Aorta (tissue), 5 donors: ENCODE measurements at regions not wholly inside any gene's neighbourhood (a gene's known extent, or its start where the extent isn't known, plus 50 kb on each side); places are given as distances from the start of the nearest gene placed in this dataset.

Experiments used
- ATAC-seq: fragments of 200-7000 bp; cut with Tn5 transposase; one replicate; pipeline ENCODE4 v1.9.1; 2022; ENCODE audit warnings: moderate library complexity; ENCODE audit not compliant: low FRiP score
- DNase-seq, 2 donors: peaks; one replicate each; pipeline ENCODE4 v3.0.0-alpha.2; 2020
- H3K27ac ChIP-seq, 2 donors: one replicate each; pipeline ENCODE4 v1.5.1; 2013; ENCODE audit warnings: low read length in 2 of 2, mild to moderate bottlenecking in 2 of 2, moderate library complexity in 2 of 2, control low read depth in 1 of 2, inconsistent platforms in 1 of 2, low read depth in 1 of 2
- H3K27me3 ChIP-seq, 2 donors: one replicate each; pipeline ENCODE4 v1.6.1; 2013; ENCODE audit warnings: control low read depth in 1 of 2, low read length in 1 of 2, mild to moderate bottlenecking in 1 of 2, moderate library complexity in 1 of 2; ENCODE audit not compliant: insufficient read depth in 2 of 2, control insufficient read depth in 1 of 2
- H3K36me3 ChIP-seq, 2 donors: one replicate each; pipeline ENCODE4 v1.6.1; 2013; ENCODE audit warnings: control low read depth in 1 of 2, low read length in 1 of 2, mild to moderate bottlenecking in 1 of 2; ENCODE audit not compliant: insufficient read depth in 2 of 2, control insufficient read depth in 1 of 2
- H3K4me1 ChIP-seq, 2 donors: one replicate each; pipeline ENCODE4 v1.6.1; 2013; ENCODE audit warnings: low read length in 2 of 2, control low read depth in 1 of 2, mild to moderate bottlenecking in 1 of 2, moderate library complexity in 1 of 2; ENCODE audit not compliant: insufficient read depth in 2 of 2, control insufficient read depth in 1 of 2
- H3K4me3 ChIP-seq, 2 donors: one replicate each; pipeline ENCODE4 v1.5.1; 2013; ENCODE audit warnings: low read length in 2 of 2, control low read depth in 1 of 2, mild to moderate bottlenecking in 1 of 2
- H3K9me3 ChIP-seq: one replicate; pipeline ENCODE4 v1.6.1; 2013; ENCODE audit warnings: mild to moderate bottlenecking, low read length; ENCODE audit not compliant: control insufficient read depth
- WGBS, 2 donors: extraction: QIAGEN DNeasy Blood & Tissue Kit; methylation state at CpG; one replicate each; pipeline ENCODE4 v1.1.7; 2013; 5-methylcytosine and 5-hydroxymethylcytosine counted together
- intact Hi-C, 2 donors: fragments of 100-400 bp; cut with DNase I; formaldehyde crosslinking; loops; one replicate each; pipeline versions ENCODE4 v1.14.2 to v1.15.0; 2022
- donor health status: healthy with polysubstance abuse.
- donor health status: Bipolar disorder and iron deficiency.
- donor health status: DM: no; HTN: no; CAD: no.
- donor health status: DM: no; HTN: no; CAD: no.
- donor health status: DM: yes; HTN: yes; CAD: no.

DNA sequence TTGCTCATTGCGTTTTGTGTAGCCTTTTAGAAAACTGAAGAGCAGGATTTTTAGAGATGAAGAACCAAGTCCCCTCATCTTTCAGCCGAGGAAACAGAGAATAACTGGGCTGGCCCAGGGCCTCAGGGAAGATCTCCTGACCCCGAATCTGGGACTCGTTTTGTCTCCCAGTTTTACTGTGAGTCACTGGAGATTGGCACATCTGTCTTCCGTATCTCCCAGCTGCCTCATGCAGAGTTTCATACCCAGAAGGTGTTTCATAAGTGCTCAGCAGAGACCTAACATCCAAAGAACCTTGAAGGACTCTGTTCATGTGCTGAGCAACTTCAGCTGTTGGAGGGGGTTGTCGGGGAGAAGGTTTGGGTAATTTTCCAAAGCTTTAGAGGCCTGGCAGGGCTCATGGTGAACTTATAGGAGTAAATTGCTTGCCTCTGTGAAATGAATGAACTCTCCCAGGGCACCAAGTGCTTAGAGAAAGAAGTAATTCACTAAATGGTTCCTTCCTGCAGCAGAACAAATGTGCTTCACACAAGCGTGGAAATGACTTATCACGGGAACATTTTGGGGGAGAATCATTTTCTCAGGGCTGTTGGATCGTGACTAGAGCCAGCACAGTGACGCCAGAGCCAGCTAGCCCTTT is 121.4 kb downstream of the FAM43A start:
- Histone ChIP-seq H3K9me3 (no peaks in the 10 kb centered on the region), H3K36me3 (no peaks in the 10 kb centered on the region), H3K4me3 (no peak overlapping the region), H3K4me1 (no peaks in the 10 kb centered on the region), H3K27ac (no peak overlapping the region), H3K27me3 (no peaks in the 10 kb centered on the region)
- WGBS, 2 donors: 82 to 87% methylated on average over 10 of the region's 10 CpGs
- intact Hi-C loops: no loop called here
- DNase-seq (no peak), ATAC-seq (no peak)

DNA sequence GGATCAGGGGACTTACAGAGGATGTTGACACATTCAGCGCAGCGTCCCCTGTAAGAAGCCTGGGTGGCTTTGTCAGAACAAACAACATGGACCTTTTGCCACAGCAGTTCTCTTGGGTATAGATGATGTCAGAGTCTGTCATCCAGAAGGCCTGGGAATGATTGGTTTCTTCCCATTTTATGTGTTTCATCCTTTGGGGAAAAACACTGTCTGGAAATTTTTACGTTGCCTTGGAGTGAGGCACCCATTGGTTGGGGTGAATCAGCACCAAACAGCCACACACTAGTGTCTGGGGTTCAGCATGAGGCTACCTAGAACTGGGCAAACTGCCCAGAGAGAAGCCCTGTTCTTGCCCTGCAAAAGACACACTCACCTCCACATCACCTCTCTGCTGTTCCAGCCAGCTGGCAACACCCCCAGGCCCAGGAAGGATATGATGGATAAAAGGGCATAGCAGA is 123.0 kb downstream of the FAM43A start:
- Histone ChIP-seq H3K27ac (no peak overlapping the region), H3K27me3 (no peaks in the 10 kb centered on the region), H3K4me3 (no peak overlapping the region), H3K4me1 (no peaks in the 10 kb centered on the region), H3K36me3 (no peaks in the 10 kb centered on the region), H3K9me3 (no peaks in the 10 kb centered on the region)
- intact Hi-C loops: no loop called here
- ATAC-seq: no peak
- DNase-seq: no peak
- 86 to 90% methylated on average over 3 of the region's 3 CpGs for WGBS, 2 donors

DNA sequence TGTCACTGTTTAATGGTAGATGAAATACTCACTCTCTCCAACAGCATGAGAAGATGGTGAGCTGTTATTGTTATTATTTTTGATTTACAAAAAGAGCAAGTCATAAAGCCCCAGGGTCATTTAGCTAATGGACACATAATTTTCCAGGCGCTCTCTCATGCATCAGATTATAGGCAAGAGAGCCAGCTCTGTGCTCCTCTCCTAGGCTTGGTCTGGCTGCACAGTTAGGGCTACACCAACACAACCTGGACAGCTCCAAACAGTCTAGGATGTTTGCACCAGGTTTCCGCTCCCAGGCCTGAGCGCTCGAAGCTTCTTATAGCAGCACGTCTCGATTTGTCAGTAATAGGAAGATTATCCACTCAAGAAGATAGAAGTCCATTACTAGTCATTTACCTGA is 123.7 kb downstream of the FAM43A start:
- H3K4me3 ChIP-seq: no peak overlapping the region
- intact Hi-C loops: no loop called here
- WGBS, 2 donors: 94 to 95% methylated on average over 6 of the region's 6 CpGs

DNA sequence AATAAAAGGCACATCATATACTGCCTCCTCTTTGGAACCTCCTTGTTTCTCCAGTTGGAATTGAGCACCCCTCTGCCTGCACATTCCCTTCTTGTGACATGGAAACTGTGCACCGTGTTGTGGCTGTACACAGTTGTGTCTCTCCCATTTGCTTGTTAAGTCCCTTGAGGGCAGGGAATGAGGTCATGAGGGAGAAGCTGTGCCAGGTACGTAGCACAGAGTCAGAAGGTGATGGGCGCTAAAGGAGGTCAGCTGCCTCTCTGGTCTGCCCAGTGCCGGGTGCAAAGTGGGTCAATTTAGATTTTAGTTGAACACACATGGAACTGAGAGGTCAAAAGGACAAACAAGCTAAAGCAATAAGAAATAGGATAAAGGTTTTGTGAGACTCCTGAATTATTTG is 124.4 kb downstream of the FAM43A start:
- intact Hi-C loops: no loop called here
- ATAC-seq (no peak), DNase-seq (no peak)
- Histone ChIP-seq H3K27me3 (no peaks in the 10 kb centered on the region), H3K4me3 (no peak overlapping the region), H3K4me1 (no peaks in the 10 kb centered on the region), H3K36me3 (no peaks in the 10 kb centered on the region), H3K27ac (no peak overlapping the region), H3K9me3 (no peaks in the 10 kb centered on the region)
- WGBS, 2 donors: 74 to 76% methylated on average over 4 of the region's 4 CpGs

More for the DNA sequence above, 123.7 kb downstream of the FAM43A start:
- Histone ChIP-seq H3K27me3 (no peaks in the 10 kb centered on the region), H3K36me3 (no peaks in the 10 kb centered on the region), H3K27ac (no peak overlapping the region), H3K9me3 (no peaks in the 10 kb centered on the region), H3K4me1 (no peaks in the 10 kb centered on the region)
- ATAC-seq (no peak), DNase-seq (no peak)

DNA sequence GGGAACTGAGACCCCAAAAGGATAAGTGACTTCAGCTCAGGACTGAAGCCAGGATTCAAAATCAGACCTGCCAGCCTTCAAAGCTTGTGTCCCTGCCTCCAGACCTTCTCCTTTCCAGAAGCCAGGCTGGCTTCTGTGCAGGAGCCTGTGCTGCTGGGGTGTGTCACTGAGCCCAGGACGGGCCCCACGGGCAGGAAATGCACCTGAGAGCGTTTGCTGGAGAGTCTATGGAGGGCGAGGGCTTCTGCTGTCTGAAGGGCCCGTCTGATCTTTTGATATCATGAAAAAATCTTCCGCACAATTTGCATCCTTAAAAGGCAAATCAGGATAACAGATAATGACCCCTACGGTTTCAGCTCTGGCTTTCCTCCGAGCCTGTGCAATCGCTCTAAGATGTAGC is 125.4 kb downstream of the FAM43A start:
- H3K9me3 ChIP-seq: no peaks in the 10 kb centered on the region
- H3K27me3 ChIP-seq: no peaks in the 10 kb centered on the region
- H3K36me3 ChIP-seq: no peaks in the 10 kb centered on the region
- no peak overlapping the region for H3K4me3 ChIP-seq
- 83 to 85% methylated on average over 9 of the region's 9 CpGs for WGBS, 2 donors
- H3K27ac ChIP-seq: no peak overlapping the region
- intact Hi-C loops: no loop called here
- ATAC-seq (no peak), DNase-seq (no peak)
- H3K4me1 ChIP-seq: no peaks in the 10 kb centered on the region

DNA sequence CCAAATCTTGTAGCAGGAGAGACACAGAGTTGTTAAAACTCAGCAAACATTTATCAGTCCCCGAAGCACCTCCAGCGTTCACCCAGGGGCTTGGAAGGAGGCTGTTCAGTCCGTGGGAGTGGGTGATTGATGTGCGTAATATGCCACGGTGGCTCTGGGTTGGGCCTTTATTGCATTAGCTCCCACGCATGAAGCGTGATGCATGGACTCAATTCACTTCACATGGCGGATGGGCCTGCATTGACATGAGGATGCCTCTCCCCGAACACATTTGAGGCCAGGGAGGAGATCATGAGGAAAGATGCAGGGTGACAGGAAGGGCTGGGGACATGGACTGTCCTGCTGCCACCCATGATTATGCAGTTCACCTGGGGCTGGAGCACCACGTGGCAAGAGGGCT is 126.5 kb downstream of the FAM43A start:
- Histone ChIP-seq H3K4me3 (no peak overlapping the region), H3K36me3 (no peaks in the 10 kb centered on the region), H3K9me3 (no peaks in the 10 kb centered on the region), H3K4me1 (no peaks in the 10 kb centered on the region), H3K27ac (no peak overlapping the region), H3K27me3 (no peaks in the 10 kb centered on the region)
- DNase-seq (no peak), ATAC-seq (no peak)
- intact Hi-C loops: no loop called here
- WGBS, 2 donors: 94 to 95% methylated on average over 10 of the region's 10 CpGs

DNA sequence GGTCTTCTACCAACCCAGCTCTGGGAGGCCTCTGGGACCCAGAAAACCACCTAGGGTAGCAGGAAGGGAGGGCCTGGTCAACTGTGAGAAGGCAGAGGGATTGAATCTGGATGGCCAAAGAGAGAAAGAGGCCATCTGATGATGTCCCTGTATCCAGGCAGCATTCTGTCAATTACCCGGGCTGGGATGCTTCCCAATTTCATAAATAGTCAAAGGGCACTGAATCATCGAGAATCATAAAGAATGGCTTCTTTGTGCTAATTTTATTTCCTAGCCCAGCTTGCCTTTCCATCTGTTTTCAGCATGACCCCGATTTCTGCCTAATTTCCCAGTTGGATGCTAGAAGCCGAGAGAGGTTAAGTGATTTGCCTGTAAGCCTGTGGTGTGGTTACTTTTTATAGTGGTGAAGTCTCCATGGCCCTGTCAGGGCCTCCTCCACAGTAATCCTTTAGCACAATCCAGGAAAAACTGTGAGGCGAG is 129.2 kb downstream of the FAM43A start:
- ATAC-seq (no peak), DNase-seq (no peak)
- Histone ChIP-seq H3K9me3 (no peaks in the 10 kb centered on the region), H3K36me3 (no peaks in the 10 kb centered on the region), H3K27me3 (no peaks in the 10 kb centered on the region), H3K4me3 (no peak overlapping the region), H3K27ac (no peak overlapping the region), H3K4me1 (no peaks in the 10 kb centered on the region)
- intact Hi-C loops: no loop called here
- 85 to 86% methylated on average over 5 of the region's 5 CpGs for WGBS, 2 donors

DNA sequence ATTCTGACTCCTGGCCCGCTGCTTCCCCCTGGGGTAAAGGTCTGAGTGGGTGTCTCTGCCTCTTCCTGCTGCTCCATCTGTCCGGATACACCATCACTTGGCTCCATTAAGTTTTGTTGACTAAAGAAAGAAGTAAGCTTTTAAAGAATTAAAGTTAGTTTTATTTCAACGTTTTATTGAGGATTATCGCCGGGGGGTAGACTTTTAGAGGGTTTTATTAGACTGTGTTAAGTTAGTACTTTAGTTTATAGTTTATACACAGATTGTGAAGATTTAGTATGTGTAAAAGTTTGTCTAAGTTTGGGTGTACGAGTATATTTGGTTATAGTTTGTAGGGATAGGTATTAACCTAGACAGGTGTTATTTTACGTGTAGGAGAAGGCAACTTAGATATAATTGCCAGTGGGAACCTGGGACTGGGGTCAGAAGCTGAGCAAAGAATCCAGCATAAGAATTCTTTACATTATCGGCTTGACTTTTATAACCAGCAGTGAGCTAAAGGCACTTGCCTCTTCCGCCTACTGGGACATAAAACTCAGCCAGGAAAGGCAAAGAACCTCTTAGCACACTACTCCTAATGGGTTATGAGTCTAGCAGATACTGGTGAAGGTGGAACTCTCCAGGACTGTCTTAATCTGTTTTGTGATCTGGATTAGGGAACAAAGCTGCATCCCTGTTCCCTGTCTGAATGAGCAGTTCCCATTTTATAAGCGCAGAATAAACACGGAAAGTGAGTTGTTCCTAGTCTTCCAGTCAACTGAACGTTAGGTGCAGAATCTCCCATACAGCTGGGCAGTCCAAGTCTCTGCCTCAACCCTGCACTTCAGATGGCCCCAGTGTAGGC is 131.3 kb downstream of the FAM43A start:
- no peak overlapping the region for H3K4me3 ChIP-seq
- no peaks in the 10 kb centered on the region for H3K9me3 ChIP-seq
- DNase-seq: no peak
- H3K27ac ChIP-seq: no peak overlapping the region
- H3K4me1 ChIP-seq: no peaks in the 10 kb centered on the region
- 89 to 92% methylated on average over 12 of the region's 12 CpGs for WGBS, 2 donors
- no peak for ATAC-seq
- intact Hi-C loops: no loop called here
- H3K27me3 ChIP-seq: no peaks in the 10 kb centered on the region
- no peaks in the 10 kb centered on the region for H3K36me3 ChIP-seq

DNA sequence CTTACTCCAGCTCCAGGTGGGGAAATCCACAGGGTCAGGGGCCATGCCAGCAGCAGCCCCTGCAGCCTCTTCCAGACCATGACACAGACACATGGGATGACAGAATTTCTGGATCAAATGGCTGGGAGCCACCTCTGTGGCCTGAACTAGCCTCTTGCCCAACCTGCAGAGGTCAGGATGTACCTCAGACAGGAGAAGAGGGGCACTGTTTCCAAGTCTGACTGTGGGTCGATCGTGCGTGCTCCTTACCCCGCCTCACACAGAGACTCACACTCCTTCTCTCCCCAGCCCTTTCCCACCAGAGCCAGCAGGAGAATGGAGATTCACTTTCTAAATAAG is 131.9 kb downstream of the FAM43A start:
- intact Hi-C loops: no loop called here
- Histone ChIP-seq H3K4me3 (no peak overlapping the region), H3K27me3 (no peaks in the 10 kb centered on the region), H3K27ac (no peak overlapping the region), H3K9me3 (no peaks in the 10 kb centered on the region), H3K36me3 (no peaks in the 10 kb centered on the region), H3K4me1 (no peaks in the 10 kb centered on the region)
- no peak for DNase-seq
- no peak for ATAC-seq
- 68 to 71% methylated on average over 4 of the region's 4 CpGs for WGBS, 2 donors
